ENCODE measurements at regions not wholly inside any gene's neighbourhood (a gene's known extent, or its start where the extent isn't known, plus 50 kb on each side); places are given as distances from the start of the nearest gene placed in this dataset.

DNA sequence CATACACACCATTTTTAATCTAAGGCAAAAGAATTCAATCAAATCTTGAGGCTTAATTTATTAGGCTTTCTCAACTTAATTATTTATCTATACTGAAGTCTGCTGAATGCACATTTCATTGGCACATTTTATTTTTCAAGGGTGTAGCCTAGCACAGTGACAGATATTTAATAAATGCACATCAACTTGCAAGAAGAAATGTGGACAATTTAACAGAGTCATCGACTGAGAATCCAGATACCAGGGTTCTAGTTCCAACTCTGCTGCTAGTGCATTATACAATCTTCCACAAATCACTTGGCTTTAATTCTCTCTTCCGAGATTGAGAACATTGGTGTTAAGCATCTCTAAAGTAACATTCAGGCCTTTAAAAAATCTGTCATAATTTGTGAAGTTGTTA lies 88.5 kb upstream of the RBBP8 start:
- no peaks in the 10 kb centered on the region for H3K36me3 ChIP-seq
- no peak overlapping the region for H3K4me3 ChIP-seq
- no peak for ATAC-seq
- no peak for DNase-seq
- H3K9me3 ChIP-seq = no peaks in the 10 kb centered on the region
- no peak for TF ChIP-seq CTCF (IDR thresholded peaks at IDR 0.05)
- H3K27me3 ChIP-seq = no peaks in the 10 kb centered on the region
- no peak overlapping the region for H3K27ac ChIP-seq
- intact Hi-C loops (cut with DNase I) = no loop called here
- no peaks in the 10 kb centered on the region for H3K4me1 ChIP-seq

GRCh38 chr18:22846088-22846683 lies 86.9 kb upstream of the RBBP8 start:
- DNase-seq (peak in 2 of 4 donors; percentile 20 to 39), ATAC-seq (peak; percentile 45)
- intact Hi-C loops (cut with DNase I) = no loop called here
- Histone ChIP-seq H3K9me3 (no peaks in the 10 kb centered on the region), H3K27ac (no peak overlapping the region), H3K27me3 (no peaks in the 10 kb centered on the region), H3K36me3 (no peaks in the 10 kb centered on the region), H3K4me1 (no peaks in the 10 kb centered on the region), H3K4me3 (no peak overlapping the region)
- TF ChIP-seq CTCF (IDR thresholded peaks at IDR 0.05) = peak in 1 of 2 donors; percentile 30

GRCh38 chr18:22846697-22847096 lies 86.4 kb upstream of the RBBP8 start:
- Histone ChIP-seq H3K4me3 (no peak overlapping the region), H3K27me3 (no peaks in the 10 kb centered on the region), H3K4me1 (no peaks in the 10 kb centered on the region), H3K27ac (no peak overlapping the region), H3K9me3 (no peaks in the 10 kb centered on the region), H3K36me3 (no peaks in the 10 kb centered on the region)
- TF ChIP-seq CTCF (IDR thresholded peaks at IDR 0.05) = no peak
- DNase-seq (no peak), ATAC-seq (no peak)
- intact Hi-C loops (cut with DNase I) = no loop called here

GRCh38 chr18:22847392-22847791 lies 85.7 kb upstream of the RBBP8 start:
- H3K36me3 ChIP-seq = no peaks in the 10 kb centered on the region
- no peak overlapping the region for H3K4me3 ChIP-seq
- H3K9me3 ChIP-seq = no peaks in the 10 kb centered on the region
- H3K27me3 ChIP-seq = no peaks in the 10 kb centered on the region
- no peaks in the 10 kb centered on the region for H3K4me1 ChIP-seq
- TF ChIP-seq CTCF (IDR thresholded peaks at IDR 0.05) = no peak
- intact Hi-C loops (cut with DNase I) = no loop called here
- H3K27ac ChIP-seq = peak overlapping the region in 1 of 2 donors; percentile 2
- ATAC-seq (peak; percentile 34), DNase-seq (no peak)

GRCh38 chr18:22847867-22848451 lies 85.2 kb upstream of the RBBP8 start:
- ATAC-seq = no peak
- no peaks in the 10 kb centered on the region for H3K4me1 ChIP-seq
- no peak for DNase-seq
- intact Hi-C loops (cut with DNase I) = no loop called here
- H3K36me3 ChIP-seq = no peaks in the 10 kb centered on the region
- peak overlapping the region; percentile 1 to 2 for H3K27ac ChIP-seq
- H3K27me3 ChIP-seq = no peaks in the 10 kb centered on the region
- no peaks in the 10 kb centered on the region for H3K9me3 ChIP-seq
- no peak for TF ChIP-seq CTCF (IDR thresholded peaks at IDR 0.05)
- H3K4me3 ChIP-seq = no peak overlapping the region
